GM21825 (cell line): ENCODE measurements at regions not wholly inside any gene's neighbourhood (a gene's known extent, or its start where the extent isn't known, plus 50 kb on each side); places are given as distances from the start of the nearest gene placed in this dataset.
"Not testable (repeated sequence)": the region's sequence is repeated elsewhere in the genome, so short reads cannot be mapped to it uniquely, and the experiment has no call there.

Experiments
- ATAC-seq: cut with Tn5 transposase; IDR thresholded peaks from one replicate; pipeline ENCODE4 v1.9.1; 2021; ENCODE audit warnings: mild to moderate bottlenecking, moderate library complexity; ENCODE audit not compliant: unreplicated experiment

GRCh38 chr3:145079436-145079835 lies 1081.5 kb downstream of the PLOD2 start:
- ATAC-seq = no peak

DNA sequence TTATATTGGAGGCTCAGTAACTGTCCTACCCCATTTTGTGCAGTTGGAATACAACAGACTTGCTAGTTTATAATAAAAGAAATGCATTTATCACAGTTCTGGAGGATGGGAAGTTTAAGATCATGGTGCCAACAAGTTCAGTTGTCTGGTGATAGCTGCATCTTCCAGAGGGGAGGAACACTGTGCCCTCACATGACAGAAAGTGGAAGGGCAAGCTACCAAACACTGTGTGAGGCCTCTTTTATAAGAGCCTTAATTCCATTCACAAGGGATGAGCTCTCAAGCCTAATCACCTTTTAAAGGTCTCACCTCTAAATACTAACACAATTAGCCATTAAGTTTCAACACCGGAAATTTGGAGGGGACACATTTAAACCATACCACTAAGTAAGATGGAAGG lies 1073.9 kb downstream of the PLOD2 start:
- ATAC-seq = no peak

DNA sequence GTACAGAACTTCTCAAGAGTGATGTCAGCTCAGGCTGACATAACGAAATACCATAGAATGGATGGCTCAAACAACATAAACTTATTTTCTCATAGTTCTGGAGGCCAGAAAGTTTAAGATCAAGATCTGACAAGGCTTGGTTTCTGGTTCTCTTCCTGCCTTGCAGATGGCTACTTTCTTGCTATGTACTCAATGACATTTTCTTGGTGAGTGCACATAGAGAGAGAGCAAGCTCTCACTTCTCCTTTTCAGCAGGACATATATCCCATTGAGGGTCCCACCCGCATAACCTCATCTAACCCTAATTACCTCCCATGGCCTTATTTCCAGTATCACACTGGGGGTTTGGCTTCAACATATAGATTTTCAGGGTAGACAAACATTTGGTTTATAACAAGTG lies 1072.1 kb downstream of the PLOD2 start:
- ATAC-seq = peak; percentile 78

DNA sequence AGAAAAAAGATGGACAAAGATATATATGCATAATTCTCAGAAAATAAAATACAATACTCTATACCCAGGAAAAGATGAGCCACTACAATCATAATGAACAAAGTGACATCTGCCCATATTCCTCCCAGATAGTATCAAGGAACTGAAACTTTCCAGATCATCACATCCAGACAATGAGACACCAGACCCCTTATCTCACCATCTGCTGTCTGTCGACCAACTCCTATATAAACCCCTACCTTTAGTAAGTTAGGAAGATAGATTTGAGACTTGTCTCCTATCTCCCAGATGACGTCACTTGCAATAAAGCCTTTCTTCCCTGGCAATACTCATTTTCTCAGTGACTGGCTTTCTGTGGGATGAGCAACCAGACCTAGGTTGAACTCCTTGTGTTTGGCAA lies 1071.6 kb downstream of the PLOD2 start:
- ATAC-seq = no peak

GRCh38 chr3:145094355-145094941 lies 1066.5 kb downstream of the PLOD2 start:
- ATAC-seq = peak; percentile 83

DNA sequence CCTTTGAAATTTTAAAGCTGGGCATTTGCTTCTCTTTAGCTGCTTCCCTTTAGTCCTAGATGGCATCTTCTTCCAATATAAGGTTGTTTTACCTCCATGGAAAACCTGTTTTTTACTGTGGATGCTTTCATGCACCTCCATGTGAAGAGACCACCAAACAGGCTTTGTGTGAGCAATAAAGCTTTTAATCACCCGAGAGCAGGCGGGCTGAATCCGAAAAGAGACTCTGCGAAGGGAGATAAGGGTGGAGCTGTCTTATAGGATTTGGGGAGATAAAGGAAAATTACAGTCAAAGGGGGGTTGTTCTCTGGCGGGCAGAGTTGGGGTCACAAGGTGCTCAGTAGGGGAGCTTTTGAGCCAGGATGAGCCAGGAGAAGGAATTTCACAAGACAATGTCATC lies 1049.8 kb downstream of the PLOD2 start:
- ATAC-seq = not testable (repeated sequence)

DNA sequence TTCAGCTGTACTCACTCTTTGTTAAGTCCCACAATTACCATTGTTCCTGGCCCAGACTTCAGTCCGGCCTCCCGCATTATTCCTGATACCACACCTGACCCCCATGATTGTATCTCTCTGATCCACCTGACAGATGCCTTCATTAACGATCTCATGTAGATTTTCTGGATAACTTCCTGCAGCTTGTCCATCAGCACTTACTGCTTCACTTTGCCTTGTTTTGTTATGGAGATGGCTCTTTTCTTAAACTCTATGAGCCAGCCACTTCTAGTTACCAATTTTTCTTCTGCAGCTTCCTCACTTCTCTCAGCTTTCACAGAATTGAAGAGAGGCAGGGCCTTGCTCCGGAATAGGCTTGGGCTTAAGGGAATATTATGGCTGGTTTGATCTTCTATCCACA lies 1044.2 kb downstream of the PLOD2 start:
- no peak for ATAC-seq

DNA sequence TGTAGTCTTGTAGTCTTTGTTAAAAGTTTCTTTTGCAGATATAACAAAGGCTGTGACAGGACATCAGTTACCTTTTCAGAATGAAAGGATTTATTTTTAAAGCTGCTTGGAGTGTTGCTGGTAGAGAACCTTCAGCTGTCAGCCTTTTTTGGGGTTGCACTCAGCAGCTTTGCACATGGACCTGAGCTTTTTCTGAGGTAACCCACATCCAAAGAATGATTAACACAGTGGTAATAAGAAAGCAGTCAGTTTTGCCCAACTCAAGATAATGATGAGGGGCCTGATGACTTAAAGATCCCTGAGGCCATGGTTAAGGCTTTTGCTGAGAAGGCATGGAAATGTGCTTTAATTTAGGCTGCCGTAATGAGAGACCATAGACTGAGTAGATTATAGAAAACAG lies 1042.7 kb downstream of the PLOD2 start:
- ATAC-seq = peak; percentile 58

DNA sequence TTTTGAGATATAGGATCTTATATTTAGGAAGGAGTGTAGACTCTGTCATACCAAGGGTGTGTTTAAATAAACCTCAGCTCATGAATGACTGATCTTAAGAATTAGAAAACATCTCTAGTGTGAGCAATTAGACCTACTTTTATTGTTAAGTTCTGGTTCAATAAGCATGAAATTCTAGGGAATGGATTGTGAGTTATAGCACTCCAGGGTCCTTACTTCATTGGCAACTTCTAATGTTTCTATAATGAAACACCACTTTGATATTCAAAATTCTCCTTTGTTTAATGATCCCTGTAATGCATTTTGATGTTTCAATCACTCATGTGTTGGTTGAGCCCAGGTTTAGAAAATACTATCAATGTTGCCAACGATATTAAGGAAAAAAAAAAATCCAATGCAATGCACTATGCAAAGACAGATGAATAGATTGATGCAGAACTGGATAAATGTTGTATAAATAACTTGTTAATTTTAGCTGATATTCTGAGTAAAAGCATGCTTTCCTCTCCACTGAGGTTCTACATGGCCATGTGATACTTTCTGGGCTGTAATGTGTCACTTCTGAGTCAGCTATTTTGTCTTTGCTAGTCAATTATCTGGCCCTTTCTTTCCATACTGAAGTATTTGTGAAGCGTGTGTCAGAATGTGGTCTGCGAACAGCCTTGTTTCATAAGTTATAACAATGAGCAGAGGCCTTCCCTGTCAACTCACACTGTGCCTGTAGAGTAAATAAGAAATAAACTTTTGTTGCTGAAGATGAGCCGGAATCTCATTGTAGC lies 1035.9 kb downstream of the PLOD2 start:
- no peak for ATAC-seq

- ATAC-seq = no peak
Measured at GRCh38 chr3:145133281-145133680, 1027.7 kb downstream of the PLOD2 start.

- ATAC-seq = no peak
Measured at GRCh38 chr3:145134738-145135137, 1026.2 kb downstream of the PLOD2 start.

- ATAC-seq = no peak
Measured at GRCh38 chr3:145144361-145144760, 1016.6 kb downstream of the PLOD2 start.

GRCh38 chr3:145145461-145145860 lies 1015.5 kb downstream of the PLOD2 start:
- no peak for ATAC-seq

- ATAC-seq = no peak
Measured at GRCh38 chr3:145159640-145160039, 1001.3 kb downstream of the PLOD2 start.

DNA sequence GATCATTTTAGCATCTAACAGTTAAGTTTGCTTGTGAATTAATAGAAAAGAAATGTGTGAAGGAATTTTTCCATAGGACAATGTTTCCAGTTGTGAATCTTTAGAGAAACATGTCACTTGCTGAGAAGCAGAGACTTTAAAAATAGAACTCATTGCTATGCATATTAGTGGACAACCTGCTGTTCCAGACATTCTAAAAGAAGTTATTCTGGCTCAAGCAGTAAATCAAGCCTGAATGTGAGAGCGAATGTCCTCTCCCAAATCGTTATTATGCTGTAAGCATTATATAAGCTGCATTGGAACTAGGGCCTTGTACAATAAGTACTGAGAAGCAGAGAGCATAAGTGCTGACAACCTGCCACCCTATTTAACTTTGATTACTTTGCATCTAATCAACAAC lies 990.9 kb downstream of the PLOD2 start:
- ATAC-seq = no peak

DNA sequence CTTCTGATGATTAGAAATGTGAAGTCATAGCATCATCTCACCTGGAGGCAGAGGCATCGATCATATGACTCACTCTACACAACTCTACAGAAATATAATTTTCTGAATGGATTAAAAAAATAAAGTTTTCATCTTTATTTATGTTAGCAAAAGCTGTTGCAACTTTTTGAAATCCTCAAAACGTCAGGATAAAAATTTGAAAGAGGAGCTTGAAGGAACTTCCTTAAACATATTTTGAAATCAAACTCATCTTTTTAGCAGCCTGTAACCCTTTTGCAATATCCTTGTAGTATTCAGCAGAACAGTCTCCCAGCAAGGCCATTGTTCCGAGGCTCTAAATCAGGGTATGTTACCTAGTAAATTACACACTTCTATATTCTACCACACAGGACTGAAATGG lies 985.4 kb downstream of the PLOD2 start:
- ATAC-seq = no peak

DNA sequence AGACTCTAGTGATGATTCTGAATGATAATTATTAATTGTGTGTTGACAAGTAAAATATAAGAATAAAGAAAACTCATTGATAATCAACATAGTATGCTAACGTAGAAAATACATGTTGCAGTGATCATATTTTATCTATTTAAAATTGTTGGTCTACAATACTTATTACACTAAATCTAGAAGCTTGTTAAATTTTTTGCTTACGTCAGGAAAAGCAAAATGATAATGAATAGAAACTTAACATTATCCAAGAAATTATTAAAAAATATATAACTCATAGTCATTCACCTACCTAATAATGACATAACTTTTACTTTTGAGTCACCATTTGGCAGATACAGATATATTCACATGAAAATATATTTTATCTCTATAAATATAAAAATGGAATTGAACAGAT lies 984.1 kb downstream of the PLOD2 start:
- ATAC-seq = no peak

DNA sequence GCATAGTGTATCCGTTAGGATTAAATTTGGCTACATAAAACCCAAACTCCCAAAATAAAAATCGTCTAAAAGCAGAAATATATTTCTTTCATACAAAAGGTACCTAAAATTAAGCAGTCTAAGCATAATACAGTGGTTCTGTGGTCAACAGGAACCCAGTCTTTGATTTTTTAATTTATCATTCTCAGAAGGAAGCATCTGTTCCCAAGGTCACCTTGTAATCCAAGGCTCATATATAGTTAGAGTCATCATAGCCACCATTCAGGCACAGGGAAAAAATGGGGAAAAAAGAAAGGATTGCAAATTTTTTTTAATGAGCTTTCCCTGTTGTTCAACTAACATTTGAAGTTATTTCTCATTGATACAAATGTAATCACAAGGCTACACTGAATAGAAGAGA lies 983.2 kb downstream of the PLOD2 start:
- ATAC-seq = no peak

DNA sequence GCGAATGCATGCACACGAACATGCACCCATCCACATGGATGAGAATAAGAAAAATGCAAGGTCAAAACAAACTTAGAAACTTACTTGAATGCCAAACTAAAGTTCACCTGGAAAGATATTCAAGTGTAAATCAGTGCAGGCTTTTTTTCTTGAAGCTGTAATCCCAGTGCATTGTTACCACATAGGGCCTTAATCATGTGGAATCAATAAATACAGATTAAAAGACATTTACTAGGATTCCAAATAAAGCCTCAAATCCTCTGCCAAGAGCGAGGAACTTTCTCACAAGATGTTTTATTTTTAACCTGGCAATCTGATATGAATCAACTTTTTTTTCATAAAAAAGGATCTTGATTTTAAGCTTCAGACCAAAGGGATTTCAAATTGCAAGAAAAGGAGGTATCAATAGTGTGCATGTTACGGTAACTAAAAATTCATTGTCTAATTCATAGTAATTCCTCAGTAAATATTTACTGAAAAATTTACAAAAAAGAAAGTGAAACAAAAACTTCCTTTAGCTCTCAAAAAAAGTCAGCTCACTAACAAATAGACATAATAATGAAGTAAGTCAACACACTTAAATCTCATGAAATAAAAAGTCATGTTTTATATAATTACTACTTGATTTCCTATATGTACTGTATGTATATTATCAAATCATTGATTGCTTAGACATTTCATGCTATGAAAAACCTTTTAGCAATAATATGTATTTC lies 978.6 kb downstream of the PLOD2 start:
- no peak for ATAC-seq

DNA sequence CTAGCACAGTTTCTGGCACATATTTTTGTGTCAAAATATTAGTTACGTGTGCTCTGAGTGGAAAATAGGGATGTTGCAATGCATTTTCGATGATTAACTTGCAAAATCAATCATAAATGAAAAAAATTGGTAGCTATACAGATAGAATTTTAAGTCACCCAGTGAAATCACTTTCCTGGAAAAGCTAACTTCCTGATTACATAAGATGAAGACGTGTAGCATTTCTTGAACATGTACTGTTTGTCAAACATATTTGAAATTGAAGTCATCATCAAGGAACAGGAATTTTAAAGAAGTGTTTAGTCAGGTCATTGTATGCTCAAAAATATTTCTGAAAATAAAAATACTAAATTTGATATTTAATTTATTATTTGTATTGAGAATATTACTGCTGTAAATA lies 977.7 kb downstream of the PLOD2 start:
- ATAC-seq = no peak

- ATAC-seq = no peak
Measured at GRCh38 chr3:145188079-145188770, 972.8 kb downstream of the PLOD2 start.

GRCh38 chr3:145190138-145190537 lies 970.8 kb downstream of the PLOD2 start:
- no peak for ATAC-seq
